ENCODE measurements at regions not wholly inside any gene's neighbourhood (a gene's known extent, or its start where the extent isn't known, plus 50 kb on each side); places are given as distances from the start of the nearest gene placed in this dataset.

DNA sequence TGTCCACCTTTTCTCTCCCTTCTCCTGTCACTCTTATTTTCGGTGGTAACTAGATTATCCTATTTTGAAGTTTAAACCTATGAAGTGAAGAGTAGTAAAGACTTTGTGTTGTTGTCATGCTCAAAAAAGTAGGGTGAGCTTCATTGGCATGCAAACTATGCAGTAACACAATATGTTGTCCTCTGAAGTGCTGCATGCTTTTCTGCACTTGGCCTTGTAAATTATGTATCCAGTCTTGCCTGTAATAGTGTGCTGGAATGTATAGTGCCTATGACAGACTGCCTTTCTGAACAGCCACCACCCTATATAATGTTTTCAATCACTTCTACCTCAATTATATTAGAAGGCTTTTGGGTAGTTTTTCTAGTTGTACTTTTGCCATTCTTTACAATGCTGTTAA lies 1198.2 kb upstream of the PCDH20 start:
- TF ChIP-seq, protein P1, sequence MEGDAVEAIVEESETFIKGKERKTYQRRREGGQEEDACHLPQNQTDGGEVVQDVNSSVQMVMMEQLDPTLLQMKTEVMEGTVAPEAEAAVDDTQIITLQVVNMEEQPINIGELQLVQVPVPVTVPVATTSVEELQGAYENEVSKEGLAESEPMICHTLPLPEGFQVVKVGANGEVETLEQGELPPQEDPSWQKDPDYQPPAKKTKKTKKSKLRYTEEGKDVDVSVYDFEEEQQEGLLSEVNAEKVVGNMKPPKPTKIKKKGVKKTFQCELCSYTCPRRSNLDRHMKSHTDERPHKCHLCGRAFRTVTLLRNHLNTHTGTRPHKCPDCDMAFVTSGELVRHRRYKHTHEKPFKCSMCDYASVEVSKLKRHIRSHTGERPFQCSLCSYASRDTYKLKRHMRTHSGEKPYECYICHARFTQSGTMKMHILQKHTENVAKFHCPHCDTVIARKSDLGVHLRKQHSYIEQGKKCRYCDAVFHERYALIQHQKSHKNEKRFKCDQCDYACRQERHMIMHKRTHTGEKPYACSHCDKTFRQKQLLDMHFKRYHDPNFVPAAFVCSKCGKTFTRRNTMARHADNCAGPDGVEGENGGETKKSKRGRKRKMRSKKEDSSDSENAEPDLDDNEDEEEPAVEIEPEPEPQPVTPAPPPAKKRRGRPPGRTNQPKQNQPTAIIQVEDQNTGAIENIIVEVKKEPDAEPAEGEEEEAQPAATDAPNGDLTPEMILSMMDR (IDR thresholded peaks at IDR 0.05): no peak
- no peak for TF ChIP-seq EP300 (IDR thresholded peaks at IDR 0.05)

Data from ovary (tissue), 3 donors.